ENCODE measurements at regions not wholly inside any gene's neighbourhood (a gene's known extent, or its start where the extent isn't known, plus 50 kb on each side); places are given as distances from the start of the nearest gene placed in this dataset.

GRCh38 chr5:118768607-118769175 lies 219.7 kb downstream of the DTWD2 start:
- Histone ChIP-seq H3K27me3 (ENCODE audit: insufficient read depth, low read depth) (0 out of 2 replicates have a peak, but pooled peaks cover 3% of the 10 kb centered on the region), H3K9ac (no peak overlapping the region), H3K4me3 (IDR thresholded peaks at IDR 0.05; ENCODE audit: insufficient read depth, low read depth, low read length) (no peak overlapping the region), H3K79me2 (ENCODE audit: insufficient read depth, low read depth) (no peaks in the 10 kb centered on the region), H4K20me1 (ENCODE audit: insufficient read depth) (no peaks in the 10 kb centered on the region), H2AFZ (ENCODE audit: low read depth) (no peak overlapping the region), H3K4me2 (no peak overlapping the region), H3K27ac (no peak overlapping the region), H3K4me1 (ENCODE audit: low read depth, poor library complexity, severe bottlenecking) (no peaks in the 10 kb centered on the region), H3K36me3 (ENCODE audit: insufficient read depth) (no peaks in the 10 kb centered on the region; the same call in 1 of the 2 replicates)
- no peak for TF ChIP-seq CTCF (conservative IDR thresholded peaks at IDR 0.05; ENCODE audit: low read depth, low read length)

- TF ChIP-seq CTCF (conservative IDR thresholded peaks at IDR 0.05; ENCODE audit: low read depth, low read length) = no peak
- Histone ChIP-seq H2AFZ (ENCODE audit: low read depth) (no peak overlapping the region), H3K36me3 (ENCODE audit: insufficient read depth) (no peaks in the 10 kb centered on the region; the same call in 1 of the 2 replicates)
Measured at GRCh38 chr5:118762291-118762690, 226.1 kb downstream of the DTWD2 start.

GRCh38 chr5:118761814-118762213 lies 226.5 kb downstream of the DTWD2 start:
- TF ChIP-seq CTCF (conservative IDR thresholded peaks at IDR 0.05; ENCODE audit: low read depth, low read length) = no peak

More at GRCh38 chr5:118762291-118762690, 226.1 kb downstream of the DTWD2 start:
- Histone ChIP-seq H3K4me1 (ENCODE audit: low read depth, poor library complexity, severe bottlenecking) (no peaks in the 10 kb centered on the region), H3K4me3 (IDR thresholded peaks at IDR 0.05; ENCODE audit: insufficient read depth, low read depth, low read length) (no peak overlapping the region), H3K27ac (no peak overlapping the region), H3K4me2 (no peak overlapping the region), H4K20me1 (ENCODE audit: insufficient read depth) (no peaks in the 10 kb centered on the region), H3K9ac (no peak overlapping the region), H3K27me3 (ENCODE audit: insufficient read depth, low read depth) (no peaks in the 10 kb centered on the region), H3K79me2 (ENCODE audit: insufficient read depth, low read depth) (no peaks in the 10 kb centered on the region)

GRCh38 chr5:118752969-118753368 lies 235.4 kb downstream of the DTWD2 start:
- Histone ChIP-seq H4K20me1 (ENCODE audit: insufficient read depth) (no peaks in the 10 kb centered on the region), H3K79me2 (ENCODE audit: insufficient read depth, low read depth) (no peaks in the 10 kb centered on the region), H3K36me3 (ENCODE audit: insufficient read depth) (no peaks in the 10 kb centered on the region), H3K27ac (no peak overlapping the region), H3K4me2 (no peak overlapping the region), H3K9ac (no peak overlapping the region), H3K27me3 (ENCODE audit: insufficient read depth, low read depth) (no peaks in the 10 kb centered on the region), H3K4me3 (IDR thresholded peaks at IDR 0.05; ENCODE audit: insufficient read depth, low read depth, low read length) (no peak overlapping the region), H3K4me1 (ENCODE audit: low read depth, poor library complexity, severe bottlenecking) (no peaks in the 10 kb centered on the region), H2AFZ (ENCODE audit: low read depth) (no peak overlapping the region)
- TF ChIP-seq CTCF (conservative IDR thresholded peaks at IDR 0.05; ENCODE audit: low read depth, low read length) = no peak

More at GRCh38 chr5:118761814-118762213, 226.5 kb downstream of the DTWD2 start:
- no peaks in the 10 kb centered on the region for H3K4me1 ChIP-seq (ENCODE audit: low read depth, poor library complexity, severe bottlenecking)
- H3K79me2 ChIP-seq (ENCODE audit: insufficient read depth, low read depth) = no peaks in the 10 kb centered on the region
- no peaks in the 10 kb centered on the region for H4K20me1 ChIP-seq (ENCODE audit: insufficient read depth)
- H3K4me2 ChIP-seq = no peak overlapping the region
- H2AFZ ChIP-seq (ENCODE audit: low read depth) = no peak overlapping the region
- no peak overlapping the region for H3K4me3 ChIP-seq (IDR thresholded peaks at IDR 0.05; ENCODE audit: insufficient read depth, low read depth, low read length)
- no peak overlapping the region for H3K9ac ChIP-seq
- H3K27me3 ChIP-seq (ENCODE audit: insufficient read depth, low read depth) = no peaks in the 10 kb centered on the region
- no peaks in the 10 kb centered on the region; the same call in 1 of the 2 replicates for H3K36me3 ChIP-seq (ENCODE audit: insufficient read depth)
- no peak overlapping the region for H3K27ac ChIP-seq

All from KMS-11 (cell line).